Gastroesophageal sphincter (tissue), 3 donors: ENCODE measurements at regions not wholly inside any gene's neighbourhood (a gene's known extent, or its start where the extent isn't known, plus 50 kb on each side); places are given as distances from the start of the nearest gene placed in this dataset.

Source experiments
- CTCF ChIP-seq, 4 experiments: fragments of 200-600 bp in 2 of 4; fragments of 450-650 bp in 2 of 4; sonication (generic) in 1 of 4; IDR thresholded peaks; one replicate each; pipeline ENCODE4 v1.5.1; 2017 to 2019; ENCODE audit warnings: antibody characterized with exemption in 4 of 4, mild to moderate bottlenecking in 2 of 4, moderate library complexity in 2 of 4
- POLR2A ChIP-seq, 2 donors: fragments of 450-650 bp; IDR thresholded peaks; one replicate each; pipeline ENCODE4 v1.6.1; 2017; ENCODE audit warnings: antibody characterized with exemption in 2 of 2, mild to moderate bottlenecking in 2 of 2, moderate library complexity in 1 of 2

DNA sequence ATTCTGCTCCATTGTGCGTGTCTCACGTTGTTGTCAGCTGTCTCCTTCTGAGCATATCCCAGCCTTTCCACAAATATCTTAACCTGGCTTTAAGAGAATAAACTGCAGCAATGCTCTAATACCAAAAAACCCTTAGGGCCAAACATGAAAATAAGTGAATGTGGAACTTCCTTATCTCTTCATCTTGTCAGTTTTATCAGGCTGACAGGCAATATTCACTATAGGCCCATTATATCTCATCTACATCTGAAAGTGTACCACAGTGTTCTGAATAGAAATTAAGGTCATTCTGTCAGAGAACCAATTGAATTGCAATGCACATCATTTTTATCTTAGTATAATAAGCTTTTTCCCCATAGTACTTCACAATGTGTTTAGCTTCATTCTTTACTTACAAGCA is 933.1 kb upstream of the FBXO33 start:
- no peak for TF ChIP-seq POLR2A (IDR thresholded peaks at IDR 0.05)
- TF ChIP-seq CTCF (IDR thresholded peaks at IDR 0.05), result no peak
